H1 (cell line): ENCODE measurements at regions not wholly inside any gene's neighbourhood (a gene's known extent, or its start where the extent isn't known, plus 50 kb on each side); places are given as distances from the start of the nearest gene placed in this dataset.

ENCODE experiments used
- CTCF ChIP-seq, 3 experiments: IDR thresholded peaks; 1 replicate in 2 of 3; 2 replicates in 1 of 3; pipeline versions ENCODE4 v1.5.1 to v1.6.1; 2011; ENCODE audit warnings: low read length in 3 of 3, mild to moderate bottlenecking in 3 of 3, inconsistent platforms in 2 of 3, low read depth in 1 of 3, moderate library complexity in 1 of 3; ENCODE audit not compliant: insufficient read depth in 1 of 3; ENCODE audit errors: control extremely low read depth in 1 of 3
- EZH2 ChIP-seq: fragments of 200-600 bp; sonication (generic); IDR thresholded peaks from 2 replicates; pipeline ENCODE4 v1.7.1; 2012; ENCODE audit warnings: low read depth, mild to moderate bottlenecking, moderate library complexity, low read length, inconsistent platforms; ENCODE audit not compliant: severe bottlenecking
- KDM1A ChIP-seq: fragments of 200-600, 300-600 bp; sonication (generic); IDR thresholded peaks from 2 replicates; pipeline ENCODE4 v1.7.1; 2016; ENCODE audit warnings: mild to moderate bottlenecking, low read length, borderline replicate concordance
- RBBP5 ChIP-seq: IDR thresholded peaks from 2 replicates; pipeline ENCODE4 v1.7.1; 2012; ENCODE audit warnings: low read depth, mild to moderate bottlenecking, inconsistent platforms, low read length, moderate library complexity, borderline replicate concordance

GRCh38 chr14:23816371-23816770 lies 137.2 kb upstream of the DHRS4 start:
- TF ChIP-seq RBBP5 (no peak), EZH2 (no peak), KDM1A (no peak), CTCF (IDR thresholded peaks at IDR 0.05; ENCODE audit: control extremely low read depth in 1 of 3, insufficient read depth in 1 of 3, low read depth in 1 of 3, low read length in 3 of 3) (no peak)
